ENCODE measurements at regions not wholly inside any gene's neighbourhood (a gene's known extent, or its start where the extent isn't known, plus 50 kb on each side); places are given as distances from the start of the nearest gene placed in this dataset.

- TF ChIP-seq, protein P1, sequence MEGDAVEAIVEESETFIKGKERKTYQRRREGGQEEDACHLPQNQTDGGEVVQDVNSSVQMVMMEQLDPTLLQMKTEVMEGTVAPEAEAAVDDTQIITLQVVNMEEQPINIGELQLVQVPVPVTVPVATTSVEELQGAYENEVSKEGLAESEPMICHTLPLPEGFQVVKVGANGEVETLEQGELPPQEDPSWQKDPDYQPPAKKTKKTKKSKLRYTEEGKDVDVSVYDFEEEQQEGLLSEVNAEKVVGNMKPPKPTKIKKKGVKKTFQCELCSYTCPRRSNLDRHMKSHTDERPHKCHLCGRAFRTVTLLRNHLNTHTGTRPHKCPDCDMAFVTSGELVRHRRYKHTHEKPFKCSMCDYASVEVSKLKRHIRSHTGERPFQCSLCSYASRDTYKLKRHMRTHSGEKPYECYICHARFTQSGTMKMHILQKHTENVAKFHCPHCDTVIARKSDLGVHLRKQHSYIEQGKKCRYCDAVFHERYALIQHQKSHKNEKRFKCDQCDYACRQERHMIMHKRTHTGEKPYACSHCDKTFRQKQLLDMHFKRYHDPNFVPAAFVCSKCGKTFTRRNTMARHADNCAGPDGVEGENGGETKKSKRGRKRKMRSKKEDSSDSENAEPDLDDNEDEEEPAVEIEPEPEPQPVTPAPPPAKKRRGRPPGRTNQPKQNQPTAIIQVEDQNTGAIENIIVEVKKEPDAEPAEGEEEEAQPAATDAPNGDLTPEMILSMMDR (IDR thresholded peaks at IDR 0.05; ENCODE audit: low read depth, low read length, missing input control): no peak
- TF ChIP-seq SP1 (IDR thresholded peaks at IDR 0.05) (no peak), TAF1 (conservative IDR thresholded peaks at IDR 0.05) (no peak), YY1 (IDR thresholded peaks at IDR 0.05) (no peak), ZBTB33 (IDR thresholded peaks at IDR 0.05) (no peak), MAX (IDR thresholded peaks at IDR 0.05) (no peak), EGR1 (IDR thresholded peaks at IDR 0.05; ENCODE audit: low read depth in 2 of 2) (no peak), HNF4A (conservative IDR thresholded peaks at IDR 0.05) (no peak), JUND (IDR thresholded peaks at IDR 0.05) (no peak), RAD21 (IDR thresholded peaks at IDR 0.05) (no peak), HNF4G (IDR thresholded peaks at IDR 0.05) (no peak)
- TF ChIP-seq, protein P2, sequence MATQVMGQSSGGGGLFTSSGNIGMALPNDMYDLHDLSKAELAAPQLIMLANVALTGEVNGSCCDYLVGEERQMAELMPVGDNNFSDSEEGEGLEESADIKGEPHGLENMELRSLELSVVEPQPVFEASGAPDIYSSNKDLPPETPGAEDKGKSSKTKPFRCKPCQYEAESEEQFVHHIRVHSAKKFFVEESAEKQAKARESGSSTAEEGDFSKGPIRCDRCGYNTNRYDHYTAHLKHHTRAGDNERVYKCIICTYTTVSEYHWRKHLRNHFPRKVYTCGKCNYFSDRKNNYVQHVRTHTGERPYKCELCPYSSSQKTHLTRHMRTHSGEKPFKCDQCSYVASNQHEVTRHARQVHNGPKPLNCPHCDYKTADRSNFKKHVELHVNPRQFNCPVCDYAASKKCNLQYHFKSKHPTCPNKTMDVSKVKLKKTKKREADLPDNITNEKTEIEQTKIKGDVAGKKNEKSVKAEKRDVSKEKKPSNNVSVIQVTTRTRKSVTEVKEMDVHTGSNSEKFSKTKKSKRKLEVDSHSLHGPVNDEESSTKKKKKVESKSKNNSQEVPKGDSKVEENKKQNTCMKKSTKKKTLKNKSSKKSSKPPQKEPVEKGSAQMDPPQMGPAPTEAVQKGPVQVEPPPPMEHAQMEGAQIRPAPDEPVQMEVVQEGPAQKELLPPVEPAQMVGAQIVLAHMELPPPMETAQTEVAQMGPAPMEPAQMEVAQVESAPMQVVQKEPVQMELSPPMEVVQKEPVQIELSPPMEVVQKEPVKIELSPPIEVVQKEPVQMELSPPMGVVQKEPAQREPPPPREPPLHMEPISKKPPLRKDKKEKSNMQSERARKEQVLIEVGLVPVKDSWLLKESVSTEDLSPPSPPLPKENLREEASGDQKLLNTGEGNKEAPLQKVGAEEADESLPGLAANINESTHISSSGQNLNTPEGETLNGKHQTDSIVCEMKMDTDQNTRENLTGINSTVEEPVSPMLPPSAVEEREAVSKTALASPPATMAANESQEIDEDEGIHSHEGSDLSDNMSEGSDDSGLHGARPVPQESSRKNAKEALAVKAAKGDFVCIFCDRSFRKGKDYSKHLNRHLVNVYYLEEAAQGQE (IDR thresholded peaks at IDR 0.05): no peak
- TF ChIP-seq, protein P3, sequence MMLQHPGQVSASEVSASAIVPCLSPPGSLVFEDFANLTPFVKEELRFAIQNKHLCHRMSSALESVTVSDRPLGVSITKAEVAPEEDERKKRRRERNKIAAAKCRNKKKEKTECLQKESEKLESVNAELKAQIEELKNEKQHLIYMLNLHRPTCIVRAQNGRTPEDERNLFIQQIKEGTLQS (IDR thresholded peaks at IDR 0.05): no peak
Measured at GRCh38 chr16:59113004-59113670, 379.0 kb upstream of the GOT2 start.

All from liver (tissue), 3 donors.